OCI-LY3 (cell line): ENCODE measurements at regions not wholly inside any gene's neighbourhood (a gene's known extent, or its start where the extent isn't known, plus 50 kb on each side); places are given as distances from the start of the nearest gene placed in this dataset.

Experiments used
- H2AFZ ChIP-seq: fragments of 200-600, 300-600 bp; shearing (Covaris generic); 2 replicates; pipeline ENCODE4 v1.6.0; 2014; ENCODE audit warnings: antibody characterized with exemption, low read depth, low read length
- H3K27ac ChIP-seq: fragments of 200-600, 300-600 bp; sonication (generic); 2 replicates; pipeline ENCODE4 v1.5.1; 2014; ENCODE audit warnings: mild to moderate bottlenecking, low read length, moderate library complexity, mixed read lengths
- H3K27me3 ChIP-seq: fragments of 200-600, 300-600 bp; sonication (generic); 2 replicates; pipeline ENCODE4 v1.6.1; 2014; ENCODE audit warnings: low read depth, low read length, mixed read lengths
- H3K36me3 ChIP-seq: fragments of 200-600, 300-600 bp; sonication (generic); replicated peaks from 2 replicates; pipeline ENCODE3; 2014; ENCODE audit warnings: low read depth, low read length, mixed read lengths
- H3K4me1 ChIP-seq: fragments of 300-600, 200-600 bp; sonication (generic); 2 replicates; pipeline ENCODE4 v1.6.1; 2014; ENCODE audit warnings: low read length, mixed read lengths
- H3K4me2 ChIP-seq: fragments of 200-600, 300-600 bp; sonication (generic); 2 replicates; pipeline ENCODE4 v1.6.1; 2014; ENCODE audit warnings: low read length, mixed read lengths
- H3K4me3 ChIP-seq: fragments of 300-600, 200-600 bp; sonication (generic); 2 replicates; pipeline ENCODE4 v1.5.1; 2014; ENCODE audit warnings: antibody characterized with exemption, mild to moderate bottlenecking, low read length, moderate library complexity
- H3K79me2 ChIP-seq: fragments of 300-600, 200-600 bp; shearing (Covaris generic); 2 replicates; pipeline ENCODE4 v1.6.1; 2014; ENCODE audit warnings: mild to moderate bottlenecking, low read length, mixed read lengths
- H3K9ac ChIP-seq: fragments of 300-600, 200-600 bp; shearing (Covaris generic); 2 replicates; pipeline ENCODE4 v1.6.0; 2014; ENCODE audit warnings: mild to moderate bottlenecking, low read length, moderate library complexity
- H3K9me3 ChIP-seq: fragments of 200-600, 300-600 bp; shearing (Covaris generic); 2 replicates; pipeline ENCODE4 v1.6.1; 2014; ENCODE audit warnings: low read length, mixed read lengths; ENCODE audit not compliant: insufficient read depth
- H4K20me1 ChIP-seq: fragments of 200-600, 300-600 bp; sonication (generic); 2 replicates; pipeline ENCODE4 v1.6.1; 2016; ENCODE audit warnings: low read length, mixed read lengths; ENCODE audit not compliant: insufficient read depth
- EZH2phosphoT487 ChIP-seq: fragments of 200-600 bp; shearing (Covaris generic); IDR thresholded peaks from 2 replicates; pipeline ENCODE4 v1.6.1; 2018; ENCODE audit warnings: antibody characterized with exemption, mixed run types, low read depth
- TF ChIP-seq, protein P1 (sequence below): fragments of 200-600, 300-600 bp; sonication (generic); IDR thresholded peaks from 2 replicates; pipeline ENCODE4 v1.5.1; 2014; ENCODE audit warnings: antibody characterized with exemption, low read length, low read depth

DNA sequence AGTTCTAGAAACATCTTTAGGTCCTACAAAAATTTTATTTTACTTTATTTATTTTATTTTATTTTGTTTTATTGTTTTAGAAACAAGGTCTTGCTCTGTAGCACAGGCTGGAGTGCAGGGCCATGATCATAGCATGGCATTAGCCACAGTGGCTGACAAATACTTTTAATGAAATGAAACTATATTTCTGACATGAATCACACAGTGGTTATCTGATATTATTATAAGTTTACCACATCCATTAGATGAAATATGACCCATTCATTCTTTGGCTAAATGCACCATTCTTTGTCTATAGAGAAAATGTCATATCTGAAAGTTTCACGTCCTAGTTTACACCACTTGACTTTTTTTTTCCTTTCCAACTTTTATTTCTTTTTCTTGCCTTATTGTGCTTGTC lies 613.4 kb upstream of the ADAMTS5 start:
- no peaks in the 10 kb centered on the region for H3K4me1 ChIP-seq
- H3K9ac ChIP-seq: no peak overlapping the region
- H3K4me3 ChIP-seq: no peak overlapping the region
- H3K36me3 ChIP-seq: no peaks in the 10 kb centered on the region
- TF ChIP-seq, protein P1, sequence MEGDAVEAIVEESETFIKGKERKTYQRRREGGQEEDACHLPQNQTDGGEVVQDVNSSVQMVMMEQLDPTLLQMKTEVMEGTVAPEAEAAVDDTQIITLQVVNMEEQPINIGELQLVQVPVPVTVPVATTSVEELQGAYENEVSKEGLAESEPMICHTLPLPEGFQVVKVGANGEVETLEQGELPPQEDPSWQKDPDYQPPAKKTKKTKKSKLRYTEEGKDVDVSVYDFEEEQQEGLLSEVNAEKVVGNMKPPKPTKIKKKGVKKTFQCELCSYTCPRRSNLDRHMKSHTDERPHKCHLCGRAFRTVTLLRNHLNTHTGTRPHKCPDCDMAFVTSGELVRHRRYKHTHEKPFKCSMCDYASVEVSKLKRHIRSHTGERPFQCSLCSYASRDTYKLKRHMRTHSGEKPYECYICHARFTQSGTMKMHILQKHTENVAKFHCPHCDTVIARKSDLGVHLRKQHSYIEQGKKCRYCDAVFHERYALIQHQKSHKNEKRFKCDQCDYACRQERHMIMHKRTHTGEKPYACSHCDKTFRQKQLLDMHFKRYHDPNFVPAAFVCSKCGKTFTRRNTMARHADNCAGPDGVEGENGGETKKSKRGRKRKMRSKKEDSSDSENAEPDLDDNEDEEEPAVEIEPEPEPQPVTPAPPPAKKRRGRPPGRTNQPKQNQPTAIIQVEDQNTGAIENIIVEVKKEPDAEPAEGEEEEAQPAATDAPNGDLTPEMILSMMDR: no peak
- no peak for TF ChIP-seq EZH2phosphoT487
- no peak overlapping the region for H3K4me2 ChIP-seq
- no peaks in the 10 kb centered on the region for H3K27me3 ChIP-seq
- H3K9me3 ChIP-seq: no peaks in the 10 kb centered on the region
- no peaks in the 10 kb centered on the region for H3K79me2 ChIP-seq
- H4K20me1 ChIP-seq: no peaks in the 10 kb centered on the region
- H3K27ac ChIP-seq: no peak overlapping the region
- no peak overlapping the region for H2AFZ ChIP-seq

- no peak overlapping the region for H3K27ac ChIP-seq
- no peak overlapping the region for H2AFZ ChIP-seq
- no peaks in the 10 kb centered on the region for H3K79me2 ChIP-seq
- no peak overlapping the region for H3K4me3 ChIP-seq
- no peak overlapping the region for H3K9ac ChIP-seq
- H4K20me1 ChIP-seq: no peaks in the 10 kb centered on the region
- H3K4me2 ChIP-seq: no peak overlapping the region
- H3K4me1 ChIP-seq: no peaks in the 10 kb centered on the region
- H3K27me3 ChIP-seq: no peaks in the 10 kb centered on the region
- no peaks in the 10 kb centered on the region for H3K9me3 ChIP-seq
- H3K36me3 ChIP-seq: no peaks in the 10 kb centered on the region
- no peak for TF ChIP-seq EZH2phosphoT487
- TF ChIP-seq, protein P1: no peak
Observed at GRCh38 chr21:27578741-27579265, 611.9 kb upstream of the ADAMTS5 start.

- no peaks in the 10 kb centered on the region for H3K9me3 ChIP-seq
- H3K4me3 ChIP-seq: no peak overlapping the region
- no peaks in the 10 kb centered on the region for H3K4me1 ChIP-seq
- H3K27me3 ChIP-seq: no peaks in the 10 kb centered on the region
- H4K20me1 ChIP-seq: no peaks in the 10 kb centered on the region
- H3K36me3 ChIP-seq: no peaks in the 10 kb centered on the region
- no peak overlapping the region for H2AFZ ChIP-seq
- no peak overlapping the region for H3K27ac ChIP-seq
- no peaks in the 10 kb centered on the region for H3K79me2 ChIP-seq
- TF ChIP-seq, protein P1: no peak
- no peak for TF ChIP-seq EZH2phosphoT487
- no peak overlapping the region for H3K4me2 ChIP-seq
- no peak overlapping the region for H3K9ac ChIP-seq
Observed at GRCh38 chr21:27572696-27573095, 605.8 kb upstream of the ADAMTS5 start.

DNA sequence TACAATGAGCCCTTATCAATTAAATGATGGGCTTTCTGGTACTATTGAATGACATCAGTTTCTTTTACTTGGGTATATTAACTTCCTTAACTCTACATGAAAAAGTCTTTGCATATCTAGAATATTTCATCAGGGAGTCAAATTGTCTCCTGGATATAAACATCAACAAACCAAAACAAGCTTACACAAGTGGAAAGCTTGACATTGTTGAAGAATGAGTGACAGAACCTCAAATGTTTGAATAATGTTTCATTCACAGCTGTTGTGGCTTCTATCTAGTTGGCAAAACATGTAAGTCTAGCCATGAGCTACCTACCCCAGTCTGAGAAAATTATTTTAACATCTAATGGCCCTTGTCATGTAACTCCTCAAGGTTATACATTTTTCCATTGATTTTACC lies 604.8 kb upstream of the ADAMTS5 start:
- Histone ChIP-seq H3K36me3 (no peaks in the 10 kb centered on the region), H4K20me1 (no peaks in the 10 kb centered on the region), H3K4me1 (no peaks in the 10 kb centered on the region), H3K4me3 (no peak overlapping the region), H3K9me3 (no peaks in the 10 kb centered on the region), H3K79me2 (no peaks in the 10 kb centered on the region), H2AFZ (no peak overlapping the region), H3K9ac (no peak overlapping the region), H3K4me2 (no peak overlapping the region), H3K27me3 (no peaks in the 10 kb centered on the region), H3K27ac (no peak overlapping the region)
- TF ChIP-seq, protein P1: no peak
- TF ChIP-seq EZH2phosphoT487: no peak
